ENCODE measurements at regions not wholly inside any gene's neighbourhood (a gene's known extent, or its start where the extent isn't known, plus 50 kb on each side); places are given as distances from the start of the nearest gene placed in this dataset.
"Not testable (repeated sequence)": the region's sequence is repeated elsewhere in the genome, so short reads cannot be mapped to it uniquely, and the experiment has no call there.

DNA sequence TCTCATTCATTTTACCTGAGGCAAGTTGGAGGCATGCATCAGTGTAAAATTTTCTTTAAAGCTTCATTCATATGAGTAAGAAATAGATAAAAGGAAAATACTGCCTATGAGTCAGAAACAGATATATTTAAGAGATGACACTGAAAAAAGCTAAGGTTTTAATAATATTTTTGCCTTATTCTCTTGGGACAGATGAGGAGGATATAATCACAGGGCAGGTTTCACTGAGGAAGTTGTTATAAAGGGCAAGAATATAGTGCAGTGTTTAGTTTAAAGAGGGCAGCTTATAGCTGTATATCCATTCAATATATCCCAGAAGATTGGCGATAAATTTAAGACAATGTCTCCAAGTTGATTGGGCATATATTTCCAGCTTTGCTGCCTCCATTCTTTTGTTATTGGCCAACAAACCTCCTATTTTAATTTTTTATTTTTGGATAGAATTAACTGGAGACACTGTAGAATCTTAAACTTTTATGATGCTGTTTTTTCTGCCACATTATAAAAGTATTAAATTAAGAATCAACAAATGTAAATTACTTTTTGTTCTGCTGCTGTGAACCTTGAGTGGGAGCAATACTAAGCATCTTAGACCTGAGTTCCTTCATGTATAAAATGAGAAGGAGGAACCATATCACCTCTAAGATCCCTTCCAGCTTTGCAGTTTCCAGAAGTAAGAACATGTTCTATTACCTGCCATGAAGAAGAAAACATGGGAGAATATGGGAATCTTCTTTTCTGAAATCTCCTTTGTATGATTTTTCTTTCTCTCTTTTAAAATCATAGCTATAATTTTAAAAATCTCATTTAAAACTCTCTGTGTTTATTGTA, 171.6 kb downstream of the S1PR1 start:
- TF ChIP-seq, protein P1, sequence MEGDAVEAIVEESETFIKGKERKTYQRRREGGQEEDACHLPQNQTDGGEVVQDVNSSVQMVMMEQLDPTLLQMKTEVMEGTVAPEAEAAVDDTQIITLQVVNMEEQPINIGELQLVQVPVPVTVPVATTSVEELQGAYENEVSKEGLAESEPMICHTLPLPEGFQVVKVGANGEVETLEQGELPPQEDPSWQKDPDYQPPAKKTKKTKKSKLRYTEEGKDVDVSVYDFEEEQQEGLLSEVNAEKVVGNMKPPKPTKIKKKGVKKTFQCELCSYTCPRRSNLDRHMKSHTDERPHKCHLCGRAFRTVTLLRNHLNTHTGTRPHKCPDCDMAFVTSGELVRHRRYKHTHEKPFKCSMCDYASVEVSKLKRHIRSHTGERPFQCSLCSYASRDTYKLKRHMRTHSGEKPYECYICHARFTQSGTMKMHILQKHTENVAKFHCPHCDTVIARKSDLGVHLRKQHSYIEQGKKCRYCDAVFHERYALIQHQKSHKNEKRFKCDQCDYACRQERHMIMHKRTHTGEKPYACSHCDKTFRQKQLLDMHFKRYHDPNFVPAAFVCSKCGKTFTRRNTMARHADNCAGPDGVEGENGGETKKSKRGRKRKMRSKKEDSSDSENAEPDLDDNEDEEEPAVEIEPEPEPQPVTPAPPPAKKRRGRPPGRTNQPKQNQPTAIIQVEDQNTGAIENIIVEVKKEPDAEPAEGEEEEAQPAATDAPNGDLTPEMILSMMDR (conservative IDR thresholded peaks at IDR 0.05; ENCODE audit: low read depth, low read length): no peak
- DNase-seq (ENCODE audit: low read depth): no peak
- H3K4me3 ChIP-seq (ENCODE audit: low read depth, low read length): no peak overlapping the region

- TF ChIP-seq, protein P1 (conservative IDR thresholded peaks at IDR 0.05; ENCODE audit: low read depth, low read length): no peak
Measured at GRCh38 chr1:101409102-101409501, 172.3 kb downstream of the S1PR1 start.

GRCh38 chr1:101410048-101410878, 173.4 kb downstream of the S1PR1 start:
- no peak overlapping the region for H3K4me3 ChIP-seq (ENCODE audit: low read depth, low read length)
- no peak for DNase-seq (ENCODE audit: low read depth)
- TF ChIP-seq, protein P1 (conservative IDR thresholded peaks at IDR 0.05; ENCODE audit: low read depth, low read length): no peak

More at GRCh38 chr1:101409102-101409501, 172.3 kb downstream of the S1PR1 start:
- DNase-seq (ENCODE audit: low read depth): no peak
- no peak overlapping the region for H3K4me3 ChIP-seq (ENCODE audit: low read depth, low read length)

DNA sequence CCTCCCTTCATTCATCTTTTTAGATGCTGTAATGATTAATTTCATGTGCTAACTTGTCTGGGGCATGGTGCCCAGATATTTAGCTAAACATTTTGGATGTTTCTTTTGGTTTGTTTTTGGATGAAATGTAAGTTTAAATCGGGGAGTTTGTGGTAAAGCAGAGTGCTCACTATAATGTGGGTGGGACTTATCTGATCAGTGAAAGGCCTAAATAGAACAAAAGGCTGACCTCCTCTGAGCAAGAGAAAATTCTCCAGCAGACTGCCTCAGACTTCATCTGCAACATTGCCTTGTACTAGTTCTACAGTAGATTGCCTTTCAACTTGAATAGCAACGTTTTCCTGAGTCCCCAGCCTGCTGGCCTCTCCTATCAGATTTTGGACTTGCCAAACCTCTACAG, 183.6 kb downstream of the S1PR1 start:
- TF ChIP-seq, protein P1 (conservative IDR thresholded peaks at IDR 0.05; ENCODE audit: low read depth, low read length): no peak
- no peak for DNase-seq (ENCODE audit: low read depth)
- no peak overlapping the region for H3K4me3 ChIP-seq (ENCODE audit: low read depth, low read length)

- not testable (repeated sequence) for H3K4me3 ChIP-seq (ENCODE audit: low read depth, low read length); DNase-seq (ENCODE audit: low read depth)
Measured at GRCh38 chr1:101428083-101428482, 191.3 kb downstream of the S1PR1 start.

GRCh38 chr1:101428562-101428961, 191.7 kb downstream of the S1PR1 start:
- H3K4me3 ChIP-seq (ENCODE audit: low read depth, low read length): no peak overlapping the region
- TF ChIP-seq, protein P1 (conservative IDR thresholded peaks at IDR 0.05; ENCODE audit: low read depth, low read length): no peak
- no peak for DNase-seq (ENCODE audit: low read depth)

DNA sequence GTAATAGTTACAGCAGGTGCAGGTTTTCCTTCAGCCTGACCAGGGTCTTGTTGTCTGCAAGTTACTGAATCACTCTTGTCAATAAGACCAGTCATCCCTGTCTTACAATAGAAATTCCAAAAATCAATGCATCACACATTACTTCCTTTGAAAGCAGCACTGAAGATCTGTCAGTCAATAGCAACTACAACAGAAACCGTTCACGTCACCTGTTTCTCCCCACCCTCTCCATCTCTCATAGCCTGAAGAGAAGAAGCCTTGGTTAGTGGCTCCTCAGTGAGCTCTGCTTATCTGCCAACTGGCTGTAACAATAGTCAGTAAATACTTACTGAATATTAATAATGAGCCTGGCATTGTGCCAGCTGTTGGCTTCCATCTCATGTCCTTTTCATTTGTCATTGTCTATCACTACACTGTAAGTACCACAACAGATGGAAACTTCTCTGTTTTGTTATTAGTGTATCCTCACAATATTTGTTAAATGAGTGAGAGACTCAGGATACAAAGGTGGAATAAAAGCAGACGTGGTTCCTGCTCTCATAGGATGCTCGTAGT, 195.2 kb downstream of the S1PR1 start:
- TF ChIP-seq, protein P1 (conservative IDR thresholded peaks at IDR 0.05; ENCODE audit: low read depth, low read length): no peak
- no peak overlapping the region for H3K4me3 ChIP-seq (ENCODE audit: low read depth, low read length)
- DNase-seq (ENCODE audit: low read depth): no peak

Data from epithelial cell of proximal tubule (primary cell).